ENCODE measurements at regions not wholly inside any gene's neighbourhood (a gene's known extent, or its start where the extent isn't known, plus 50 kb on each side); places are given as distances from the start of the nearest gene placed in this dataset.

DNA sequence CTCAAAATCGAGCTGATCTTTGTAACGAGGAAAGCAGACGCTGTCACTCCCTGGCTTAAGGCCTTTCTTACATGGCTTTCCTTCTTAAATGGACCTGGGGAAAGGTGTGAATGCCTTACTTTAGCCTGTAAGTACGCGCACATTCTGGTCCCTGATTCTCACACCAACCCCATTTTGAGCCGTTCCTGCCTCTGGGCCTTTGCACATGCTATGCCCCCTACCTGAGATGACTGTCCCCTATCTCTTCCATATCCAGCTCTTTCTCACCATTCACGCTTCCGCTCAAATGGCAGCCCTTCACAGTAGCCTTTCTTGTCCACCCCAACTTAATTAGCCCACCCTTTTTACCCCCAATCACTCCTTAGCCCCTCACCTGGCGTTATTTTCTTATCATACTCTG, 496.7 kb downstream of the SHQ1 start:
- peaks cover 15% of the 10 kb centered on the region for H3K27me3 Mint-ChIP-seq (ENCODE audit: insufficient read depth, low read depth)
- no peaks in the 10 kb centered on the region for H3K36me3 ChIP-seq
- H3K9me3 ChIP-seq (ENCODE audit: low read depth), result no peaks in the 10 kb centered on the region
- H3K9ac ChIP-seq, result no peak overlapping the region
- no peaks in the 10 kb centered on the region for H3K36me3 Mint-ChIP-seq
- no peak overlapping the region for H3K4me3 Mint-ChIP-seq
- peaks cover 47% of the 10 kb centered on the region for H3K4me1 Mint-ChIP-seq
- no peak overlapping the region for H3K4me2 ChIP-seq
- H3K79me2 ChIP-seq (ENCODE audit: low read depth), result no peaks in the 10 kb centered on the region
- H3K27ac ChIP-seq, result no peak overlapping the region
- no peak overlapping the region for H3K27ac Mint-ChIP-seq
- no peaks in the 10 kb centered on the region for H4K20me1 ChIP-seq (ENCODE audit: low read depth)
- no peaks in the 10 kb centered on the region for H3F3A ChIP-seq (ENCODE audit: low read depth)
- H3K4me1 ChIP-seq, result peaks cover 4% of the 10 kb centered on the region
- no peaks in the 10 kb centered on the region for H3K9me3 Mint-ChIP-seq
- no peaks in the 10 kb centered on the region for H3K27me3 ChIP-seq
- no peak for DNase-seq (ENCODE audit: low spot score)
- no peak overlapping the region for H2AFZ ChIP-seq (replicated peaks)
- no peak for TF ChIP-seq EZH2 (IDR thresholded peaks at IDR 0.05)
- no peak for TF ChIP-seq EZH2phosphoT487 (IDR thresholded peaks at IDR 0.05)
- TF ChIP-seq, protein P1, sequence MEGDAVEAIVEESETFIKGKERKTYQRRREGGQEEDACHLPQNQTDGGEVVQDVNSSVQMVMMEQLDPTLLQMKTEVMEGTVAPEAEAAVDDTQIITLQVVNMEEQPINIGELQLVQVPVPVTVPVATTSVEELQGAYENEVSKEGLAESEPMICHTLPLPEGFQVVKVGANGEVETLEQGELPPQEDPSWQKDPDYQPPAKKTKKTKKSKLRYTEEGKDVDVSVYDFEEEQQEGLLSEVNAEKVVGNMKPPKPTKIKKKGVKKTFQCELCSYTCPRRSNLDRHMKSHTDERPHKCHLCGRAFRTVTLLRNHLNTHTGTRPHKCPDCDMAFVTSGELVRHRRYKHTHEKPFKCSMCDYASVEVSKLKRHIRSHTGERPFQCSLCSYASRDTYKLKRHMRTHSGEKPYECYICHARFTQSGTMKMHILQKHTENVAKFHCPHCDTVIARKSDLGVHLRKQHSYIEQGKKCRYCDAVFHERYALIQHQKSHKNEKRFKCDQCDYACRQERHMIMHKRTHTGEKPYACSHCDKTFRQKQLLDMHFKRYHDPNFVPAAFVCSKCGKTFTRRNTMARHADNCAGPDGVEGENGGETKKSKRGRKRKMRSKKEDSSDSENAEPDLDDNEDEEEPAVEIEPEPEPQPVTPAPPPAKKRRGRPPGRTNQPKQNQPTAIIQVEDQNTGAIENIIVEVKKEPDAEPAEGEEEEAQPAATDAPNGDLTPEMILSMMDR (IDR thresholded peaks at IDR 0.05), result no peak
- H3K4me3 ChIP-seq, result no peak overlapping the region

DNA sequence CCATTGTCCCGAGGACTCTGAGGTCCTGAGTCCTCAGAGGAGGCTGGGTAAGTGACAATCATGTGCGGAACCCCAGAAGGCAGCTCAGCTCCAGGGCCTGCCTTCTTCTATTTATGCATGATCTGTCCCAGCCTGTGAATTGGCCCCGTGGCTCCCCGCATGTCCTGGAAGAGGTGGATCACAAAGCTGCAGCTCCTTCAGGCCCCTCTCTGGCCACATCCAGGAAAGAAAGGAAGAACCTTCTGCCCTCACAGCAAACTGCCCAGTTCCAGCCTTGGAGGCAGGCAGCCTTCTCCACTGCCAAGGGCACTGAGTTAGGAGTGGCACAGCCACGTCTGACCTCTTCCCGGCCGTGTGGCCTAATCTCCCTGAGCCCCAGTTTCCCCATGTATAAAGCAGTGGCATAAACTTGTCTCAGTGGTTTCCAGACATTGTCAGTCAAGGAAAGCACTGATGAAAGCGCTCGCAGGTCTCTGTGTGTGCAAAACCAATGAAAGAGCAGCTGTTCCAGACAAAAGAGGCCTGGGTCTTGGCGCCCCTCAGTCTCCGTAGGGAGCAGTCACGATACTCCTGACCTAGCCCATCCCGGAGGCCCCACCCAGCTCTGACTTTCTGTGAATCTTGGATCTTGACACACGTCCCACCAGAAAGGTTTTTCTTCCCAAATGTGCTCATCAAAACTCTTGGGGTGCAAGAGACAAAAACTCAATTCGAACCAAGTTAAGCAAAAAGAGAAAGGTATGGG, 497.3 kb downstream of the SHQ1 start:
- Mint-ChIP-seq H3K4me1 (peaks cover 48% of the 10 kb centered on the region), H3K9me3 (no peaks in the 10 kb centered on the region), H3K27me3 (ENCODE audit: insufficient read depth, low read depth) (peaks cover 15% of the 10 kb centered on the region), H3K4me3 (no peak overlapping the region), H3K36me3 (no peaks in the 10 kb centered on the region), H3K27ac (no peak overlapping the region)
- no peak for DNase-seq (ENCODE audit: low spot score)
- H3K27ac ChIP-seq, result no peak overlapping the region
- H3K9me3 ChIP-seq (ENCODE audit: low read depth), result no peaks in the 10 kb centered on the region
- no peak overlapping the region for H2AFZ ChIP-seq (replicated peaks)
- H4K20me1 ChIP-seq (ENCODE audit: low read depth), result no peaks in the 10 kb centered on the region
- no peaks in the 10 kb centered on the region for H3K36me3 ChIP-seq
- no peaks in the 10 kb centered on the region for H3K27me3 ChIP-seq
- no peak overlapping the region for H3K9ac ChIP-seq
- no peak overlapping the region for H3K4me2 ChIP-seq
- TF ChIP-seq EZH2phosphoT487 (IDR thresholded peaks at IDR 0.05), result no peak
- TF ChIP-seq, protein P1 (IDR thresholded peaks at IDR 0.05), result no peak
- no peak for TF ChIP-seq EZH2 (IDR thresholded peaks at IDR 0.05)
- no peaks in the 10 kb centered on the region for H3F3A ChIP-seq (ENCODE audit: low read depth)
- H3K4me3 ChIP-seq, result no peak overlapping the region
- no peaks in the 10 kb centered on the region for H3K79me2 ChIP-seq (ENCODE audit: low read depth)
- H3K4me1 ChIP-seq, result peaks cover 4% of the 10 kb centered on the region

DNA sequence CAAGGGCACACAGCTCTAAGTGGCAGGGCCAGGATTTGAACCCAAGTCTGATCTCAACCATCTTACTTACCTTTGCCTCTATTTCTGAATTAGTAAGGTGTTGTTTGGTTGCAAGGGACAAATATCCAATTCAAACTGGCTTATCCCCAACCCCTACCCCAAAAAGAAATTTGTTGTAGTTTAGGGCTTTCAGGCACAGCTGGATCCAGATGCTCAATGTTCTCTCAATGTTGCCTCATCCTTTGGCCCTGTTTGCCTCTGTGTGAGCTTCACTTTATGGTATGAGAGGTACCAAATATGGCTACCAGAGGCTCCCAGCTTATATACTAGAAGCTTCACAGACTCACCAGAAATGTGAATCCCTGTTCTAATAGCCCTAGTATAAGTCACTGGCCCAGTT, 499.9 kb downstream of the SHQ1 start:
- H3K36me3 ChIP-seq, result no peaks in the 10 kb centered on the region
- H3K4me3 ChIP-seq, result no peak overlapping the region
- H3K9ac ChIP-seq, result no peak overlapping the region
- H3K9me3 Mint-ChIP-seq, result no peaks in the 10 kb centered on the region
- no peaks in the 10 kb centered on the region for H3F3A ChIP-seq (ENCODE audit: low read depth)
- no peak overlapping the region for H3K27ac Mint-ChIP-seq
- TF ChIP-seq EZH2 (IDR thresholded peaks at IDR 0.05) (no peak), EZH2phosphoT487 (IDR thresholded peaks at IDR 0.05) (no peak)
- TF ChIP-seq, protein P1 (IDR thresholded peaks at IDR 0.05), result no peak
- no peaks in the 10 kb centered on the region for H4K20me1 ChIP-seq (ENCODE audit: low read depth)
- no peak overlapping the region for H3K4me3 Mint-ChIP-seq
- peaks cover 12% of the 10 kb centered on the region for H3K27me3 Mint-ChIP-seq (ENCODE audit: insufficient read depth, low read depth)
- no peaks in the 10 kb centered on the region for H3K27me3 ChIP-seq
- H3K4me1 ChIP-seq, result peaks cover 4% of the 10 kb centered on the region
- no peaks in the 10 kb centered on the region for H3K79me2 ChIP-seq (ENCODE audit: low read depth)
- H3K27ac ChIP-seq, result no peak overlapping the region
- no peaks in the 10 kb centered on the region for H3K36me3 Mint-ChIP-seq
- no peak overlapping the region for H3K4me2 ChIP-seq
- DNase-seq (ENCODE audit: low spot score), result no peak
- no peaks in the 10 kb centered on the region for H3K9me3 ChIP-seq (ENCODE audit: low read depth)
- peaks cover 38% of the 10 kb centered on the region for H3K4me1 Mint-ChIP-seq
- no peak overlapping the region for H2AFZ ChIP-seq (replicated peaks)
